SW480 (cell line): ENCODE measurements at regions not wholly inside any gene's neighbourhood (a gene's known extent, or its start where the extent isn't known, plus 50 kb on each side); places are given as distances from the start of the nearest gene placed in this dataset.
"Not testable (repeated sequence)": the region's sequence is repeated elsewhere in the genome, so short reads cannot be mapped to it uniquely, and the experiment has no call there.

Source experiments
- DNase-seq: peaks from one replicate; pipeline ENCODE4 v3.0.0-alpha.2; 2016; ENCODE audit warnings: low spot score

DNA sequence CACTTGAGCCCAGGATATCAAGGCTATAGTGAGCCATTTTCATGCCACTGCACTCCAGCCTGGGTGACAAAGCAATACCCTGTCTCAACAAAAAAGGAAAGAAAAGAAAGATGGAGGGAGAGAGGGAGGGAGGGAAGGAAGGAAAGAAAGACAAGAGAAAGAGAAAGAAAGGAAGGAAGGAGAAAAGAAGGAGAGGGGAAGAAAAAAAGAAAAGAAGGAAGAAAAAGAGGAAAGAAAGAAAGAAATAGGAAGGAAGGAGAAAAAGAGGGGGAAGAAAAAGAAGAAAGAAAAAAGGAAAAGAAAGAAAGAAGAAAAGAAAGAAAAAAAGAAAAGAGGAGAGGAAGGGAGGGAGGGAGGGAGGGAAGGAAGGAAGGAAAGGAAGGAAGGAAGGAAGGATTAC, 321.5 kb upstream of the CNTNAP2 start:
- DNase-seq, result no peak

DNA sequence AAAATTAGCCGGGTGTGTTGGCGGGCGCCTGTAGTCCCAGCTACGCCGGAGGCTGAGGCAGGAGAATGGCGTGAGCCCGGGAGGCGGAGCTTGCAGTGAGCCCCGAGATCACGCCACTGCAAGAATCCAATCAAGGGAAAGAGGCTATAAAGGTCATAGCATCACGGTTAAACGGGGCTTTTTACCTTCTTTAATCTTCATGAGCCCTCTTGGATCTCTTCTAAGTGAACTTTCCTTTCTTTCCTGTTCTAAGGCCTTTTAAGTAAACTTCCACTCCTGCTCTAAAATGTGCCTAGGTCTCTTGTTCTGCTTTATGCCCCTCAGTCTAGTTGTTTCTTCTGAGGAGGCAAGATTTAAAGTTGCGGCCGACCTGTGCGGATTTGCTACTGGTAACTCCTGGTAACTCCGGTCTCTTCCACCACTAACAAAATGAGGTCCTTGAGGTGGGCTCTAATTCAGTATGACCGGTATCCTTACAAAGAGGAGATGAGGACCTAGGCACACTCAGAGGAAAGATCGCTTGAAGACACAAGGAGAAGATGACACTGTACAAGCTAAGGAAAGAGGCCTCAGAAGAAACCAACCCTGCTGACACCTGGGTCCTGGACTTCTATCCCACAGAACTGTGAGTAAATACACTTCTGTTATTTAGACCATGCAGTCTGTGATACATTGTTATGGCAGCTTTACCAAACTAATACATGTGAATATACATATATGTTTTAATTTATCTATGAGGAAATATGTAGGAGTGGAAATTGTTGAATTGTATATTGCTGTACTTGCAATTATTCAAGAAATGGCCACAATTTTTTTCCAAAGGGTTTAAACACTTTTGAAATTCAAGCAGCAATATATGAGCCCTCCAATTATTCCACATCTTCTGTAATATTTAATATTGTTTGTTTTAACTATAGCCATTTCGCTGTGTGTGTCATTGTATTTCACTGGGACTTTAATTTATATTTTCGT, 331.5 kb upstream of the CNTNAP2 start:
- no peak for DNase-seq

DNA sequence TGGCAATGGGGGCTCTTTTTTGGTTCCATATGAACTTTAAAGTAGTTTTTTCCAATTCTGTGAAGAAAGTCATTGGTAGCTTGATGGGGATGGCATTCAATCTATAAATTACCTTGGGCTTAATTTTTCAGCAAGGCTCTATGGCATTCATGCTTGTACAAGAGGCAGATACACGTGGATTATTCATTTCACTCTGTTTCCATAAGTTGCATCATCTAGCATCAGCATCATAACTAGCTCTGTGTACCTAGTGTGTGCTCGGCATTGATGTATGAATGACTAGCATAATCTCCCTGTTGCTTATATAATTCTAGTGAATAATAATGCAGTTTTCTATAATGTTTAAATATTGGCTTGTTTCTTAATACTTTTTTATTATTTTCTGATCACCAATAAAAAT, 335.2 kb upstream of the CNTNAP2 start:
- DNase-seq, result not testable (repeated sequence)

DNA sequence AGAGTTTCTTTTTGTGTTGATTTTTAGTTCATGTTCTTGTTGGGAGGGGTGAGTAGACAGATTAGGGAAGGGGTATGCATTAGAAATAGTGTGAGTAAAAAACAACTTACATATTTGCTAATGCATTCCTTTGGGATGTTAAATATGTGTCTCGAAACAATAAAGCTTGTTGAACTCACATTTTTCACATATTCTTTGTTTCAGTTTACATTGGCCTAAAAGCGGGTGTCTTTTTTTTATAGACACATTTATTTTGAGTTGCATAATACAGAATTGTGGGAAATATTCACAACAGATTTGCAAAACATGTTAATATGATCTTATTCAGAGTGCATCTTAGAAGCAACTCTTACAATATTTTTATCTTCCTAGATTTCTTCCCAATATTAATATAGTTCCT, 337.5 kb upstream of the CNTNAP2 start:
- no peak for DNase-seq

DNA sequence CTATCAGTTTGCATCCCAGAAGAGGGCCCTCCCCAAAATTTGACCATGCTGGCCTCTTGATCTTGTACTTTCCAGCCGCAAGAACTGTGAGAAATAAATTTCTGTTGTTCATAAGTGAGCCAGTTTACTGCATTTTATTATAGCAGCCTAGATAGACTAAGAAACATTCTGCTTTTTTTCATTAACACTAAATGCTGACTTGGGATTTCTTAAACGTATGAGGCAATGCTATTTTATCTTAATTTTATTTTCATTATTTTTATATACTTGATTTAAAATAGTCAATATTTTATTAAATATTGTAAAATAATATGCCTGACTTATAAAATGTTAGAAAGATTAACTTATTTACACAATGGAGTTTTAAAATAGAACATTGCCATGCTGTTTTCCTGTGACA, 341.8 kb upstream of the CNTNAP2 start:
- no peak for DNase-seq

DNA sequence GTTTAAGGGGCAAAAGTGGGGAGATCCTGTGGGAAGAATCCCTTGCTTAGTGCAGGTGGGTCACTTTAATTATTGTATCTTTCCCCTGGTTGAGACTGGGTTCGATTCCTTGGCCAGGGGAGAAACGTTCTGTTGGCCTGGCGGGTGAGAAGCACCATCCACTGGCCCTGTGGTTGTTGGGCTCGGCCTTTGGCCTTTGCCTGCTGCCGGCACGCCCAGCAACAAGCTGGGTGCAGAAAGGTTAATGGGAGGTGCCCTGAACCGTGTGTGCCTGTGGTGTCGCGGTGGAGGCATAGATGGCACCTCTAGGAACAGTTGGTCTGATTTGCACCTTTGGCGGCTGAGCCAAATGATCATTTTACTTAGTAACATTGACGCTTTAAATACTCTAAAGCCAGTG, 363.6 kb upstream of the CNTNAP2 start:
- DNase-seq, result no peak

DNA sequence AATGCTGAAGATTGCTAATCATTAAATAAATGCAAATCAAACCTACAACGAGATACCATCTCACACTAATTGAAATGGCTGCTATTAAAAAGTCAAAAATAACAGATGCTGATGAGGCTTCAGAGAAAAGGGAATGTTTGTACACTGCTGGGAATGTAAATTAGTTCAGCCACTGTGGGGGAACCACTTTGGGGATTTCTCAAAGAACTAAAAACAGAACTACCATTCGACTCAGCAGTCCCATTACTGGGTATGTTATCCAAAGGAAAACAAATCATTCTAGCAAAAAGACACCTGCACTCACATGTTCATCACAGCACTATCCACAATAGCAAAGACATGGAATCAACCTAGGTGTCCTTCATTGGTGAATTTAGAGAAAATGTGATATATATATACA, 379.0 kb upstream of the CNTNAP2 start:
- no peak for DNase-seq

DNA sequence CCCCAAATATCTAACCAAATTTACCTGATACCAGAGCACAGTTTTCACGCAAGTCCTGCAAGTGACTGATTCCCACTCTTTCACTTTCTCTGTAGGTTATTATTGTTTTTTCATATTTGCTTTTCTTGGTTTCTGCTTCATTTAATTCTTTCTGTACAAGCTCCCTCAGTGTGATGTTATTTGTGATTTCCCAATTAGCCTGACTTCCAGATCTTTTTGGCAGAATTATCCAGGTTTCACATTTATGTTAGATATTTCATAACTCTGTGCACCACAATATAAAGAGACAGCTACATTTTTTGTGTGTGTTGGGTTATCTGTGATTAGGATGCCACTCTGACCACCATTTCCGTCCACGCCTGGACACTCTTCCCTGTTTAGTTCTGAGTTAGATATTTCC, 381.5 kb upstream of the CNTNAP2 start:
- DNase-seq, result no peak

DNA sequence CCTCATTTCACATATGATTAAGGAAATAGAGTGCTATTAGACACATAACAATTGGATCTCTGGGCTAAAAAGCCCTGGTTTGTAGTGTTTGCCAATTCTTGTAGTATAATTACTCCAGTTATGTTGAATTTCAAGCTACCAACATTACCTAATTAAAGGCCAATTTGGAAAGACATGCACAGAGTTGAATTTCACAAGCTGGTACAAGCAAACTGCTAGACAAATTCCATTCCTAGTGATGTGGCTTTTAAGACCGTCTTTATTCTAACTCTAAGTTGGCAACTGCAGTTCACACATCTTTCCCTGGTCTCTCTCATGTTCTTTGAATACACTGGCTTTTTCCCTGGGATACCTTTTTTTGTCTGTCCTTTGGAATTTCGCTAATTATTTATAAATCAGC, 384.1 kb upstream of the CNTNAP2 start:
- no peak for DNase-seq

DNA sequence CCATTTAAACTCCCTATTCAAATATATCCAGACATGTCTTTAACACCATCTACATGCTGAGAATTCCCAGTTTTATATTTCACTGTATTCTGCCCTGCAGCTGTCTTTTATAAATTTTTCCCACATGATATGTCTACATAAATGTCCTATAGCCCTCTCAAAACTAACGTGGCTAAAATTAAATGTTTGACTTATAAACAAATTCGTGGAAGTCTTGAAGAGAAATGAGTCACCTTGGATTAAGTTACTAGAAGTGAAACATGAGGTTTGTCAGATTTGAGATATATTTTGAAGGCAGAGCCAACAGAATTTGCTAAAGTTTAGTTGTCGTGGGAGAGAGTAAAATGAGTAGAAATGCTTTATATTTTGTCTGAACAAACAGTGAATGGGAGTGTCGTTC, 386.9 kb upstream of the CNTNAP2 start:
- no peak for DNase-seq

DNA sequence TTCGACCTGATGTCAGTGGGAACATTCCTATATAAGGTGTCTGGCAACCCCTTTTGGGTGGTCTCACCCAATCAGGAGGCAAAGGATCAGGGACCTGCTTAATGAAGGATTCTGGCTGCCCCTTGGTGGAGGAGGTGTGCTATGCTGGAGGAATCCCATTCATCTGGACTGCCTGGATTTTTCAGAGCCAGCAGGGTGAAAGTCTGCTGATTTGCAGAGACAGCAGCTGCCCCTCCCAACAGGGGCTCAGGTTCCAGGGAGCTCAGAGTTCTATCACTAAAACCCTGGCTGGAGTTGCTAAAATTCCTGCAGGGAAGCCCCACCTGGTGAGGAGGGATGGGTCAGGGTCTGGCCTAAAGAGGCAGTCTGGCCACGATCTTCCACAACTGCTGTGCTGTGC, 398.5 kb upstream of the CNTNAP2 start:
- no peak for DNase-seq

DNA sequence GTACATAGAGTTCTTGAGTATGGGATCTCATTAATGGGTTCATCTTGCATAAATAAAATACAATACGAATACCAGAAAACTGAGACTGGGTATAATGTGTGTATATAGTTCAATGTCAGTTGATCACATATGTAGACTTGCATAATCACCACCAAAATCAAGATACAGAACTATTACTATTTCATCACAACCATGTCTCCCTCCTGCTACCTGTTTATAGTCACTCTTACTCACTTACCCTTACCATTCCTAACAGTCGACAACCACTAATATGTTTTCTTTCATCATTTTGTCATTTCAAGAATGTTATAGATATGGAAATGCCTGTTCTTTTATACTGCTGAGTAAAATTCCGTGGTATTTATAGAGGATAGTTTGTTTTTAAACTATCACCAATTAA, 416.1 kb upstream of the CNTNAP2 start:
- no peak for DNase-seq

DNA sequence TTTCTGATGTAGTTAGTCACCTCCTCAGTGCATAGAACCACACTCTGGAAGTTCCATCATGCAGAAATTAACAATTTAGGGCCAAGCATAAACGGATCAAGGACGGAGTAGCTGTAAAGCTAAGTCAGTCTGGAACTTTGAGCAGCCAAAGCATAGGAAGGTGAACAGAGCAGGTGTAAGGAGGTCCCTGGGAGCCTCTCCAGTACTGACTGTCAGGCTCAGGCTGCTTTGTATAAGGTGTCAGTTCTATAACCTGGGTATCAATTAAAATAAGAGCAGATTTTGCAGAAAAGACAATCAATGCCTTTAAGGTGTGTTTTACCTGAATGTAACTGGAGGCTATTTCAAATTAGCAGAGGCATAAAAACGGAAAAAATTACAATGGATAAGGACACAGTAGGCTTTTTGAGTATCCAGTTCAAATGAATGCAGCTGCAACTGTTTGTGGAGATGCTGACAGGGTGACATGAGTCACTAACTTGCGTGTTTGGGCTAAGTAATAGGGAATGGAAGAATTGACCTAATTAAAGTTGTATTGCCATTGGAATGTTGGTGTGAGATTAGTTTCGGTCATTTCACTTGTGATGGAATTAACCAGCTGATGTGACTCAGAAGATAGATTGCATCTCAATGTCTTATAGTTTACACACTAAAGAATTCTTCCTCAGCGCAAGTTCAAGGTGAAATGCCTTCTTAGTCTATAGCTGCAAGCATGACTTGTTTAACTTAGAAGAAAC, 417.9 kb upstream of the CNTNAP2 start:
- no peak for DNase-seq

DNA sequence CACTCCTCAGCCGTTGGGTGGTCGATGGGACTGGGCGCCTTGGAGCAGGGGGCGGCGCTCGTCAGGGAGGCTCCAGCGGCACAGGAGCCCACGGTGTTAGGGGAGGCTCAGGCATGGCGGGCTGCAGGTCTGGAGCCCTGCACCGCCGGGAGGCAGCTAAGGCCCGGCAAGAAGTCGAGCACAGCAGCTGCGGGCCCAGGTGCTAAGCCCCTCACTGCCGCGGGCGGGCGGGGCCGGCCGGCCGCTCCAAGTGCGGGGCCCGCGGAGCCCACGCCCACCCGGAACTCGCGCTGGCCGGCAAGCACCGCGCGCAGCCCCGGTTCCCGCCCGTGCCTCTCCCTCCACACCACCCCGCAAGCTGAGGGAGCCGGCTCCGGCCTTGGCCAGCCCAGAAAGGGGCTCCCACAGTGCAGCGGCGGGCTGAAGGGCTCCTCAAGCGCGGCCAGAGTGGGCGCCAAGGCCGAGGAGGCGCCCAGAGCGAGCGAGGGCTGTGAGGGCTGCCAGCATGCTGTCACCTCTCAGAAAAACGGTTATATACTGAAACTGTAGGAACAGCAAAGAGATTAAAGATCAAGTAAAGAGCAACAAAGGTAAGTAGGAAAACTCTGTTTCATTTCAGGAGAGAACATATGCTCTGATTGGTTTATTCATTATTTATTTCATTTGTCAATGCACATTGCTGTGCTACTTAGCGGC, 419.0 kb upstream of the CNTNAP2 start:
- DNase-seq, result not testable (repeated sequence)

DNA sequence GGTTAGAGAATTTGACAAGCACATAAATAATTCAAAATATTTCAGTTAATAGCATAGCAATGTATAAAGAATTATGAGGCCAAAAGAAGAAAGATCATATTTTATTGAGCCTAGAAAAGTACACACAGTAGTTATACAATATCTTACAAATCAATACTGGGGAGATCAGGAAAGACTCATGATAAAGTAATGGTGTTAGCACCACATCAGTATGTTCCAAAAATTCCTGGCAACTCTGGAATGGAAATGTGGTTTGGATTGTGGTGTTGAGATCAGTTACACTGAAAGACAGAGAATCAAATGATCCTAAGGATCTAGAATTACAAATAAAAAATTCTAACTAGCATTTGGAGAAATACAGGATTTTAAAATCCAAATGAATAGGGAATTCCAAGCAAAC, 420.5 kb upstream of the CNTNAP2 start:
- DNase-seq, result no peak

DNA sequence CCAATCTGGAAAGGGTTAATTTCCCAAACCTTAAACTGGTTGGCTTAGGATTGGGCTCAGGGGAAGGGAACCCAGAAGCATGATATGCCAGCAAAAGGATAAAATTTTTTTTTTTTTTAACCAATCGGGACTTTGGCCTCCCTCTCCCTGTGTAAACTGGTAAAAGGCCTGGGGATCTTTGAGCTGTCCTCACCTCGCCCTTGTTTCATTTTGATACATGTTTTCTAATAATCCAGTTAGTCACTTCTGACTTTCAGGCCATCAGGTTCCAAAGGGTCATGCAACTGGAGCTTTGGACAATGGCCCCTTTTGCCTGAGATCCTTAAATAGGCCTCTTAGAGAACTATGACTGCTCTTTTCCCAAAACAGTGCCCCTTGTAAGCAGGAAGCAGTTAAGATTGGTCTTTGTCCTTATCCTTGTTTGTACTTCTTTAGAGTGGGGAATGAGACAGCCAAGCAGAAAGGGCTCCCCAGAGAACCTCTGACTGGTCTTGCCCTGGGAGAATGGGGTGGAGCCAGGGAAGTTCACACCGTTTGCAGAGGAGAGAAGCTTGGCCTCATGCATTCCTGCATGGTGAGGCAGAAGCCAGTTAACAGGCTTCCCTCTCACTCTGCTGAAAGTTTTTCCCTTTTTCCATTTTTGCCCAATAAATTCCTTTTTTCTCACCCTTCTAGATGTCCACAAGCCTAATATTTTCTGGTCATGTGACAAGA, 424.2 kb upstream of the CNTNAP2 start:
- no peak for DNase-seq

DNA sequence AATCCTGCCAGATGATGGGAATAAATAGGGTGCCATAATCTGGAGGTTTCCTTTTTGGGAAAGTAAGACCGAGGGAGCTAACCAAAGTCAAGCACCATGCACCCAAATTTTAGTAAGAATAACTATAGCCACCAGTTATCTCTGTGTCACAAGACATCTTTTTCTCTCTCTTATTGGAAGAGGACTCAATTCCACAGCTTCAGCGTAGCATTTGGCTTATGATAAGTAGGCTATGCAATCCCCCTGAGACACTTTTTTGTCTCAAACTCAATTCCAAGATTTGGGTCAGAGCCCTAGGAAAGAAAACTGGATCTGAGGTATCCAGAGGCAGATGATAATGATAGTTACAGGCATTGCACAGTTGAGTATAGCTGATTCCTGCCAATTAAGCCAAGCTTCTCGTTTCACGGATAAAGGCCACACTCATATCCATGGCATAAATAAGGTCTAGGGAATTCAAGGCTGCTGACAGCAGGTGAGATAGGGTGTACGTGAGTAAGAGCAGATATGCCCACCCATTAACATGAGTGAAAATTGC, 425.2 kb upstream of the CNTNAP2 start:
- no peak for DNase-seq

DNA sequence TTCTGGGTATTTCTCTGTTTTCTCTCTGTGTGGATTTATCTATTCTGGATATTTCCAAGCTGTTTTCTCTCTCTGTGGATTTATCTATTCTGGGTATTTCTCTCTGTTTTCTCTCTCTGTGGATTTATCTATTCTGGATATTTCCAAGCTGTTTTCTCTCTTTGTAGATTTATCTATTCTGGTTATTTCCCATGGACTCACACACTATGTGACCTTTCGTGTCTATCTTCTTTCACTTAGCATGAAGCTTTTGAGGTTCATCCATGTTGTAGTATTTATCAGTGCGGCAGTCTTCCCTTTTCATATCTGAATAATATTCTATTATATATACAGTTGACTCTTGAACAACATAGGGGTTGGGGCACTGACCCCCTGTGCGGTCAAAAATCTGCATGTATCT, 435.0 kb upstream of the CNTNAP2 start:
- DNase-seq, result no peak

DNA sequence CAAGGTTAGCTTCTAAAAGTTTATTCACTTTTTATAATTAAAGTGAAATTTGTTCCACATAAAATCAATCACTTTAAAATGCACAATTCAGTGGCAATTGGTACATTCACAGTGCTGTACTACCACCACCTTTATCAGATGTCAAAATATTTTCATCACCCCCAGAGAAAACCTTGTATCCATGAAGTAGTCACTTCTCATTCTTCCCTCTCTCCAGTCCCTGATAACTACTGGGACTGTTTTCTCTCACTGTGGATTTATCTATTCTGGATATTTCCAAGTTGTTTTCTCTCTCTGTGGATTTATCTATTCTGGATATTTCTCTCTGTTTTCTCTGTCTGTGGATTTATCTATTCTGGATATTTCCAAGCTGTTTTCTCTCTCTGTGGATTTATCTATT, 435.4 kb upstream of the CNTNAP2 start:
- DNase-seq, result no peak

DNA sequence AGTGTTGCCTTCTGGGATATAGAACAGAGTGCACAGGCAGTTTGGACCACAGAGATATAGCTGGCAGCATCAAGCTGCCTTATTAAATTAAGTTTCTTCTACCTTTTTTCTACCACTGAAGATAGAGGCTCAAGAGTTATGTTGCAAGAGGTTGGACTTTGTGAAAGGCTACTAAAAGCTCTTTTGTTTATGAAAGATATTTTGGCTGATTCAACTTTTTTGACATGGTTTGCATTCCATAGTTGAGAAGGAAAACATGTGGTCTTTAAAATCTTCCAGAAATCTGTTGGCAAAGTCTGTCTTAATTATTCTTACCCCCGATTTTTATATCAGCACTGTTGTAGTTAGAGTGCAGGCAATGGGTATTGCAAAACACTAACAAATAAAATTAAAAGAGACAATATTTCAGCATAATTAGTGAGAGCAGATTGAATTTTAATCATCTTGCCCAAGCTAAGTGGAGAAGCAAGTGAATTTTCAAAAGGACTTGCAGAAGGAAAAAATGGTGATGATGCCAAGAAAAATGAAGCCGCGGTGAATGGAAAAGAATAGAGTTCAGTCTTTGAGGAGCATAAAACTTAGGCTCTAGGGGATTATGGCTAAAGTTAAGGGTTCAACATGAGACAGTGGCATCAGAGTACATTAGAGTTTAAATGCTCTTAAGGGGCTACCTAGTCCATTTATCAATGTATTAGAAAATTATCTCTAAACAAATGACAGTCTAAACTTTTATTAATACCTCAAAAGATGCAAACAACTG, 450.9 kb upstream of the CNTNAP2 start:
- DNase-seq, result no peak

DNA sequence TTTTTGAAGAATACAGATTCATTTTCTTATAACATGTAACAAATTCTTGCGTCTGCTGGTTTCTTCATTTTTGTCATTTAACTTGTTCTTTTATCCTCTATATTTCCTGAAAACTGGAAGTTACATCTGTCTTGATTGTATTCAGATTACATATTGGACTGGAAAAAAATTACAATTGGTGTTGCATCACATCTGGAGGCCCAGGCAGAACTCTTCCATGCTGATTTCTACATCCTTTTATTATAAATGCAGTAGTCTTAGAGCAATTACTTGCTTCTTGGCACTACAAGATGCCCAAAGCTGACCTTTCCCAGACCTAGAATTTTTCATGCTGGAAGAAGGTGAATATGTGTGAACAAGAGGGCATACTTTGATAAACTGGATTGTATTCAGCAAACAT, 460.9 kb upstream of the CNTNAP2 start:
- DNase-seq, result no peak
